GM21786 (cell line): ENCODE measurements at regions not wholly inside any gene's neighbourhood (a gene's known extent, or its start where the extent isn't known, plus 50 kb on each side); places are given as distances from the start of the nearest gene placed in this dataset.
"Not testable (repeated sequence)": the region's sequence is repeated elsewhere in the genome, so short reads cannot be mapped to it uniquely, and the experiment has no call there.

Source experiments
- ATAC-seq: cut with Tn5 transposase; IDR thresholded peaks from one replicate; pipeline ENCODE4 v1.9.1; 2021; ENCODE audit not compliant: unreplicated experiment

DNA sequence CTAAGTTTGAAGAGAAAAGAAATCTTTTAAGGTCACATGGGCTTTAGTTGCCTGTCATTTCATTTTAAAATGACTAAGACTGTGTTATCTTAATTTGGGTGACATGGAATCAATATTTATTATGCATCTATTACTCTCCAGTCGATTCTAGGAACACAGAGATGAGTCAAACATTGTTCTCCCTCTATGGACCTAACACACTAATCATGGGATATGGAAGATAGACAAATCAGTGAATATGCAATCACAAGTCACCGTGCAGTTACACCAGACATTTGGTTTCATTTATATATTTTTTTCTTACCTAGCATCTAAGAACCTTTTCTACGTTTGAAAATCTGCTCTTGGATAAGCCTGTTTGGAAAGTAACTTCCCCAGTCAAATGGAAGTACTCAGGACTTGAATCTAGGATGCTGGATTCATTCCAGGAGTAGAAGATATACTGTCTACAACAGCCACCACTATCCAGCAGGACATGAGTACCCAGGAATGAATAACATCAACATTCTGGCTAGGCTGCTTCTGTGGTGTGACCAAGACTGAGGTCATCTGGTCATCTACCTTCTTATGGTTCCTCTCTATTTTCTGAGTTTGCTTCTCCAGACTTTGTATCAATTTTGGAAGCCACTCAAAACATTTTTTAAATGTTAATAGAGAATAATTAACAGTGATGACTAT, 902.9 kb upstream of the LRRN3 start:
- no peak for ATAC-seq

DNA sequence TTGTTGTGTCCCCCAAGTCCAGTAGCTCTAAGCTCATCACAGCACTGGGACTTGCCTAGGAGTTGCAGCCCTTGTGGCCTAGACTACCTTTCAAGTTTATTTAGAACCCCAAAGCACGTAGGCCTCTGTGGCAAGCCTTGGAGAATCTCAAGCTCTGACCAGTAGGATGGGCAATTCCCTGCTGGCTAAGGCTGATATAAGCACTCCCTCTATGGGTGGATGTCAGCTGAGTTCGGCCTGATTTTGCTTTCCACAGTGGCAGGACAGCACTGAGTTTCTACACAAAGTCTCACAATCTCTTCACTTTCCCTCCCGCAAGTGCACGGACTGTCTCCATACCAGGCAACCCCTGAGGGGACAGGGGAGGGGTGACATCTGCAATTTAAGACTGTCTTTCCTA, 886.4 kb upstream of the LRRN3 start:
- ATAC-seq, result no peak

DNA sequence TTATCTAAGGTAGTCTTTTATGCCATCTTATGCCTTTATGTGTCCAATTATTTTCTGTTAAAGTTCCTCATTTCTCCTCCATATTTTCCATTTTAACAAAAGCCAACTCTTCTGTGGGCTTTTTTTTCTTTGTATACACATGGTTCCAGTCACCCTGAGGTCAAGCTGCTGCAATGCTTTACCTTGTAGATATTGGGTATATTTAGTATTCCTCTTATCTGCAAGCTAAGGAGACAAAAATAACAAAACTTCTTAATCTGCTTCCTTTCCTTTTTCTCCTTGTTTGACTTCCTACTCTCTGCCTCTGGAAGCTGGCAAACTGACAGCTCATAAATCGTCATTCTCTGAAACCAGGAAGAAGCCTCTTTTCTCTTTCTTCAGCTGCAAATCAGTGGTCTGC, 885.0 kb upstream of the LRRN3 start:
- no peak for ATAC-seq

DNA sequence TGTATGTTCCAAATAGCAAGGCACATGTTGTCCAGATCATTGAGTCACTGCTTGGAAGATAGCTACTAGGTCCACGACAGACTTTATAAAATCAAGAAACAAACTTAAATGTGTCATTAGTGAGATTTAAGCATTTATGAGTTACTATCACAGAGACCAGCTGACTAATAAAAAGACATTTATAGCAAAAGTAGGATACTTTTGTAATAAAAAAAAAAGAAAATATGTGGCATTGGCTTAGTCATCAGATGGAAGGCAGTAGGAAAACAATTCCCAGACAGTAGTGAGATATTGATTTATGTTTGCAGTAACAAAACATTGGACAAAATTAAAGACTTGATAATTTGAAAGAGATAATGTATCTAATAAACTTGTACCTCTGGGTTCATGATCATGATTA, 881.0 kb upstream of the LRRN3 start:
- ATAC-seq, result no peak

DNA sequence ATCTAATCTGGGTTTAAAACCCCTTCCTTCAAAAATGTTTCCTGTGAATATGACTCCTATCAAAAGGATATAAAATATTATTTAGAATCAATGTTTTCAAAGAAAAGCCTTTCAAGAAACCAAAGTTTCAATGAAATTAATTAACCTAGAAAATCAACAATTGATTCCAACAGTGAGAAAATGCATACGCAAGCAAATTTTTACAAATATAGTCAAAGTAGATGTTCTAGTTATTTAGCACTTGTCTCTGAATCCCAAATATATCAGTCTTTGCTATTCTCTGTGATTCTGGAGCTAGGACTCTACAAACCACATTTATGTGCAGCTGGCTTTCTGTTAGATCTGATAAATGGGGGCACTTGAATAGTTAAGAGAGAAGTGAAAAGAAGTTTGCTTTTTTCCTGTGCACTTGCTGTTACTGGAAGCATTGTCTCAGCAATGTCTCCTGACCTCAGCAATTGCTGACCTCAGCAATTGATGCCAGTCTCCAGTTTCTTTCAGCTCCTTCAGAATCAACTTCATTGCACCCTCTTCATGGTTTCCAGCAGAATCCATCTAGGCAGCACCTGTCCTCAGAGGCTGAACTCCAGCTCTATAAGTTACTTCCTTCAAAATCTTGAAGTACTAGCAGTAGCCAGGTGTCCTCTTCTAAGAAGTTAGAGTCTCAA, 879.9 kb upstream of the LRRN3 start:
- no peak for ATAC-seq

DNA sequence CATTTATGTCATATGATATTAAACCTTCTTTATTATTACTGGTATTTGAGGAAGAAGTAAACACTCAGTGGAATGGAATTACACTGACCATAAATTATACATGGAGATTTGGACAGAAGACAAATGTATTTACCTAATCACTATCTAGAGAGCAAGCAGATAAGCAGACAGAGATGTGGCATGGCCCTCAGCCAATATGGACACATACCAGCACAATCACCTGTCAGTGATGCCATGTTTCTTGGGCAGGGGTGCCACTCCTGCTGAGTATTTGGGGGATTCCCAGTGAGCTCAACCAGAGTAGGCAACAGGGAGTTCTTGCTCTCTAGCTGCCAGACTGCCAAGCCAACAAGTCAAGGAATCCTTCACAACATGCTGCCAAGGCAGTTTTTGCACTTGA, 866.3 kb upstream of the LRRN3 start:
- ATAC-seq, result no peak

DNA sequence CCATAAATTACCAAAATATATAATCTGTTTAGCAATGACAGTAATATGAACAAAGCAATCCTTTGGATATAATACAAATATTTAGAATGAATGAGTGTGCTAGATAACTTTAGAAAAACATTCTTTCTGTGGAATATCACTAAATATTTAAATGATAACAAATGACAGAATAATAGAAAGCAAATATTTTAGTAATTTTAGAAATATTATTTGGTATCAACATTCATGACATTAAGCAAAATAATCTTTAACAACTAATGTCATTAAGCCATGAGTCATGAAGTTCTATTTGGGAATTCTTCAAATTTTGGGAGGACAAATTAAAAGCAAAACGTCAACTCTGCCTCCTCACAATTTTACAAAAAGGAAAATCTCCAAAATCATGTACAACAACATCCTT, 844.8 kb upstream of the LRRN3 start:
- no peak for ATAC-seq

DNA sequence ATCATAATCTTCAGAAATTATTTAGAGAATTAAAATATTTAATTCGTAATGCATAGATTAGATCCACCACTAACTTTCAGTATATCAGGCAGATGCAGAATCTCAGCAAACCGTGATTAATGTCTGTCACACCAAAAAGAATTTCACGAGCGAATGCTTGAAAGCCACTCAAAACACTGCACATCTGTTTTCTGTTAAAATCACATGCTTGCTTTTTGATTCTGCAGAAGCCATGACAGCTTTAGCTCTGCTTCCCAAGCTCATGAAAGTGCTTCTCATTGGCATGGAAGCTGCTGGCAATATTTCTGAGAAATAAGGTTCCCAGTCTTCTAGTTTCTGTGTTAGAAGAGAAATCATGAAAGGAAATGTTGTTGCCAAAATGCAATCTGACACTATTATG, 837.8 kb upstream of the LRRN3 start:
- ATAC-seq, result no peak

DNA sequence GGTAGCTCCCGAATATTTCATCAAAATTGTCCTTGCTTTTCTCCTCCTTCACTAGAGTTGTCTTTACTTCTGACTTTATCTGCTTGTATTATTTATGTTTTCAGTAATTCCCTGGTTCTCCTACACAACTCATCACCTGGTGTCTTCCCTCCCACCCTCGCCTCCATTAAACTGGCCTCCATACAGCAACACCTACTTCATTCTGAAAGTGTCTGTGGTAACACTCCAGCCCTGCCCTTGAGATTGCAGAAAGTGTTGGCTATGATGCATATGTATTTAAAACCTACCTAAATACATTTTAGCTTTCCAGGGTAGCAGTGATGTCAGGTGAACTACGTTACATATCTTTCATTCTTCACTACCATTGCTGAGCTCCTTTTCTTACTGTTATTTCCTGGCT, 833.3 kb upstream of the LRRN3 start:
- ATAC-seq, result no peak

DNA sequence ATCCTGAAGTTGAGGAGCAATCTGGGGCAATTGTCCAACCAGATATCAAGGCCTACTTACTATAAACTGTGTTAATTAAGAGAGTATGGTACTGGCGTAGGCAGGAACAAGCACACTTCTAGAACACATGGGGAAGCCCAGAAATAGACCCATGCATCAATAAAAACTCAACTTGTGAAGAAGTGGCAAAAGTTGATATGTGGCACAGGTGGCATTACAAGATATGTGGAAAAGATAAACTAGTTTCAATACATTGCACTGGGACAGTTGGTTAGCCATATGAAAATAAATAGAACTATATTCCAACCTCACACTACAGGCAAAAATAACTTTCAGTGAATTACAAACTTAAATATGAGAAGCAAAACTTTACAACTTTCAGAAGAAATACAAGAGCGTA, 828.7 kb upstream of the LRRN3 start:
- ATAC-seq, result no peak

DNA sequence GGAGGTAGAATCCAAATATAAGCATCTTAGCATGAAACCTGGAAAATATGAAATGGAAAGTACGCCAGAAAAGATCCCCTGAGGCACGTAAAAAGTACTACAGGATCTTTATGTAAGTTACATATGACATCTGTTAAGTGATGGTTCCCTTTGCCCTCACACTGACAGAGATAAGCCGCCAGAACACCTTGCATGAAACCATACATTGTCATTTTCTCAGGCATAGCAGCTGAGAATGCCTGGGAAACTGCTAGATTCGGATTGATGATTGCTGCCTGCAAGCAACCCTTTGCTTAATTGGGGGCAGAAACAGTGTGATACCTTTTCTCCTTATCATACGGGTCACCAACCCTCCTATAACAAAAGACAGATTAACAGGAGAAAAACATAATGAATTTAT, 826.6 kb upstream of the LRRN3 start:
- ATAC-seq, result no peak

DNA sequence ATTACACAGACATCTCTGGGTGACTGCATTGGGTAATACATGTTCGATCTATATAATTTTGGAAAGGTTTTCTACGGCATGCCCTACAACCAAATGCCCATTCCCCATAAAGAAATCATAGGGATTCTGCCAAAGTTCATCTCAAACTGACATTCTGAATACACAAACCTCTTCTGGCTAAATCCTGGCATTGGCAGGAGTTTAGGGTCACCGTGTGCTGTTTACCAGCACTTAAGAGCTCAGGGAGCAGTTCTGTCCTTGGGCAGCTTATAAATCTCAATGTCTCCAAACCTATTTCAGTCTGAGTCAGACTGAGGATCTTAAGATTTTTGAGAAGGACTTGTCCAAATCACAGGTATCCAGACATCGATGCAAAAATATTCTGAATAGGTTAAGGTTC, 809.6 kb upstream of the LRRN3 start:
- ATAC-seq, result no peak

DNA sequence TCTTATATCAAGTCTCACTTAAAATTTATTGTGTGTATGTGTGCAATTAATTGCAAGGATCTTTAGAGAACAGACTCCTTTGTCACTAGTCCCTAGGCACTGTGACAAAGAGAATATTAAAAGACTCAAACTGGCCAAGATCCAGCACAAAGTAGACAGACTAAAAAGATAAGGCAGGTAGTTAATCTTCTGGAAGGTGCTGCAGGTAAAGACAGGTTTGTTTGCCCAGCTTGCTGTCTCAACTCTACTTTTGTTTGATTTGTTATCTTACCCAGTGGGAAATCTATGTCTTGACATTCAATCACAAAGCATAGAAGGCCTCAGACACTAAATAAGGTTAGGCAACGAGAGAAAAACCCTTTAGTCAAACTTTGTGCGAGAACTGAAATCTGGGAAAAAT, 807.9 kb upstream of the LRRN3 start:
- no peak for ATAC-seq

DNA sequence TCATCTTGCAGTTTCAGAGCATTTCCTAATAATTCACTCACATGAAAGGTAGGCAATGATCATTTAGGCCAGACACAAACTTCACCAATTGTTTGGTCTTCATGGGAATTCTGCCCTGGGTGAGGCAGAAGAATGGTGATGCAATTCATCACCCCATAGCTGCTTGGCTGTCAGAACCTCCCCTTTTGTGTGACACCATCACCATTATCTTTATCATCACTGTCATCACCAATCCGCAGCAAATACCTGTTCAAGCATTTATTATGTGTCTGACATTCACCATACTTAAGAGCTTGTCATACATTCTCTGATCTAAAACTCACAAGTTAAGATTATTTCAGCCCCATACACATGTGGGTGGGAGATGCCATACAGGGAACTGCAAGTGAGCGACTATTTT, 799.5 kb upstream of the LRRN3 start:
- no peak for ATAC-seq

DNA sequence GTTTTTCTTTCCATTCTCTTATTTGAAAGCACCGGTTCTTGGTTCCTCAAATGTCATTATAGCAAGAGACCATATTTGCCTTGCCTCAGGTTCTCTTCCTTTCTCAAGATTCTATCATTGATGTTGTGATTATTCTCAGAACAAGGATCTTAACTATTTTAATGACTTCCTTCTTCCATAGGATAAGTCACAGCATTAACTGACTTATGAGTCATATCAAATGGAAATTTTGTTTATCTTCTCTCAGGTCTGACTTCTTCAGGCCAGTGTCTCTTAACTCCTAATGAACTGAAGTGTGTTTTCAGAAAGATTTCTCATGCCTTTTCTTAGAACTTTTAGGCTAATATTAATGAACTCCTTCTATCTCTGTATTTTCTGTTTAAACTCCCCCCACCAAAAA, 794.6 kb upstream of the LRRN3 start:
- no peak for ATAC-seq

DNA sequence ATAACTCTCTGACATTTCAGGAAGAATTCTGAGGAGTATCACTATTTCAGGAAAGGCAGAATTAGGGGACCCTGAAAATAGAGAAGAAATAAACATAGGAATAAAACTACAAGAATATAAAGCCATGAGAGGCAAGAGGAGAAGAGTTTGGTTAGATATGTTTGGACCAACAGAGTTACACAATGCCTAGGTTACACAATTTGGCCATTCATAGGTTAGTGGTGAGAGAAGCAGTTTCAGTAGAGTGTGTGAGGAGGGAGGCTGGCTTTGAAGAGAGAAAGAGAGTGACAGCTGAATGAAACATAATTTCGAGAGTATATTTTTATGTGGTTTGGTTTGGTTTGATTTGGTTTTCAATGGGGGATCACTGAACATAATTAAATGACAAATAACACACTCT, 783.2 kb upstream of the LRRN3 start:
- ATAC-seq, result no peak

DNA sequence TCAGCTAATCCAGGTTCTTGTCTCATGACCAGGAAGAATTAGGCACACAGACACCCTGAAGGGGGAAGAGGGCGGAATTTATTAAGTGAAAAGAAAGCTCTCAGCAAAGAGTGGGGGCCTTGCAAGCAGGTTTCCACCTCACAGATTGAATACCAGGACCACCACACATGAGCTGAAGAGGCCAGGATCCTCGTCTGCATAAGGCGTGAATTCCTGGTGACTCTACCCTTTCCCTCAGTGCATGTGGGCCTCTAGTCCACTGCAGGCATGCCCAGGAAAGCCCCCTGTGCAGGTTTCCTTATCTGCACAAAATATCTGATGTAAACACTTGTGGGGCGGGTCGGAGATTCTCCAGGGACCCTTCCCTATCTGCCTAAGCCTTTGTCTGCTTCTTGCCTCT, 782.1 kb upstream of the LRRN3 start:
- ATAC-seq, result no peak

DNA sequence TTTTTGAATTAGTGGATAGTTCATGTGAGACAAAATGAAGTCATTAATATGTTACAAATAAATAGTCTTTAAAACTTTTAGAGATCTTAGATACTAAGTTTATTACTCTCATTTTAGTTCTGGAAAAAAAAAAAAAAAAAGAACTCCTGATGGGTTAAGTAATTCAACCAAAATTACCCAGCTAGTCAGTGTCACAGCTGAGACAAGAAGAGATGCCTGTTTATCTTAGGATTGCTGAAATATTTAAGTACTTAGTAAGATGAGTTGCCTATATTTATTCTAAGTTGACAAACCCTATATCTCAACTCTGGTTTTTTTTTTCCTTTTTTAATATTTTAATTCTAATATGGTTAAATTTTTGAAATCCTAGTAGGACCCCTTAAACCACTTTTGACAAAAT, 781.0 kb upstream of the LRRN3 start:
- no peak for ATAC-seq

DNA sequence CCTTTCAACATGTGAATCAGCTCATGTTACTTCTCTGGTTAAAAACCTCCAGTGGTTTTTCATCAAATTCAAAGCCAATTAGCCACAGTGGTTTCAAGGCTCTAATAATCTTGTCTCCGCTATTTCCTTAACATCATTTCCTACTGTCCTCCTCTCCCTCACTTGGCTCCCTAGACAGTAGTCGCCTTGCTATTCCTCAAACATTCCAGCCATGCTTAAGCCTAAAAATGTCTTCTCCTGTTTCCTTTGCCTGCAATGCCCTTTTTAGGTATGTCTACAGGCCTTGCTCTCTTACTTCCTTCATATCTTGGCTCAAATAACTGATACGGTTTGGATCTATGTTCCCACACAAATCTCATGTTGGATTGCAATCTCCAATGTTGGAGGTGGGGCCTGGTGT, 779.4 kb upstream of the LRRN3 start:
- no peak for ATAC-seq

DNA sequence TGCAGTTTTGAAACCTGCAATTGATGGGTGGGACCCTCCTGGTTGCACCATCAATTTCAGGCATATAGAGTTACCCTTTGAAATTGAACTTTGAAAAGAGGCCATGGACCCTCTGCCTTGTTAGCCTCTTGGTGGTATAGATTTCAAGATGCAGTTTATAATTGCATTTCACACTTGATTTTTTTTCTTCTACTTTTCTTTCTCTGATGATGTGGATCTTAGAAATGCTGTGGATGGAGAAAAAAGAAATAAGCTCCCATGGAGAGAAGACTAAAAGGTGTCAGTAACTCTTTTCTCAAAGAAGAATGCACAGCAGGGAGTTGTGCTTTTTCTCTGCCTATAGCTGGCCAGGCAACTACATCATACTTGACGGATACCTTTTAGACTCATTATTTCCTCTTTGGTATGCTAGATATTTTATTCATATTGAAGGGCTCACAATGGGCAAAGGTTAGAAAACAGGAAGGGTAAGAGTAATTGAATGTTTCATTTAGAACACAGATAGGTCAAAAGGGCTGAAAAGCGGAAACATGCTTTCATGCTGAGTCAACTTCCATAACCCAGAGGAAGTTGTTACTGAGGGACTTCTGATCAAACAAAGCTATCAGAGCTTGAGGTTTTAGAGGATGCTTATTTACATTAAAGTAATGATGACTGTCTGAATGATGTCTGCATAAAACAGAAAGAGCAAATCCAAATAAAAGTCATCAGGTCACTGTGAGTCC, 773.2 kb upstream of the LRRN3 start:
- no peak for ATAC-seq

DNA sequence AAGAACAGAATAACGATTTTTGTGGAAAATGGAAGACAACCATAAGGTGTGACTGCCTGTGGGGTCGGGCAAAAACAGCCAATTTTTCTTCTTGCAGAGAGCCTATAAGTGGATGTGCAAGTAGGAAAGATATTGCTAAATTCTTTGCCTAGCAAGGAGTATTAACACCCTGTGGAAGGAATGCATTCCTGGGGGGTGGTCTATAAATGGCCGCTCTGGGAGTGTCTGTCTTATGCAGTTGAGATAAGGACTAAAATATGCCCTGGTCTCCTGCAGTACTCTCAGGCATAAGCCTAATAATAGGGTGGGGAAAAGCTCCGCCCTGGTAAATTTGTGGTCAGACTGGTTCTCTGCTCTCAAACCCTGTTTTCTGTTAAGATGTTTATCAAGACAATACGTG, 770.6 kb upstream of the LRRN3 start:
- ATAC-seq, result not testable (repeated sequence)

DNA sequence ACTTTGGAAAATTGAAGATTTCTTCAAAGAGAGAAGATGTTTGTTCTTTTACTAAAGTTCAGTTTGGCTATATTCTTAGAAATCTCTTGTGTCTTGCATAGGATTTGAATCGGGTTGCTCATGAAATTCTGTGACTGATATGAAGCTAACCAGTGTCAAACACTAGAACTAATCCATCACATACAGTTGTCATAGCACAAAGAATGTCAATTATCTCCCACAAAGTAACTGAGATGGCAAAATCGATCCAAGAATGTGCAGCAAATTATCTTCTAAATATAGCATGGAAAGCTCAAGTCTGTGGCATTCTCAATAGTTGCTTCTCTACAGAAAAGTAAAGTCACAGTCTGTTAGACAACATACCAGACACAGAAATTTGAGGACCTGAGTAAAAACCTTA, 768.1 kb upstream of the LRRN3 start:
- no peak for ATAC-seq

DNA sequence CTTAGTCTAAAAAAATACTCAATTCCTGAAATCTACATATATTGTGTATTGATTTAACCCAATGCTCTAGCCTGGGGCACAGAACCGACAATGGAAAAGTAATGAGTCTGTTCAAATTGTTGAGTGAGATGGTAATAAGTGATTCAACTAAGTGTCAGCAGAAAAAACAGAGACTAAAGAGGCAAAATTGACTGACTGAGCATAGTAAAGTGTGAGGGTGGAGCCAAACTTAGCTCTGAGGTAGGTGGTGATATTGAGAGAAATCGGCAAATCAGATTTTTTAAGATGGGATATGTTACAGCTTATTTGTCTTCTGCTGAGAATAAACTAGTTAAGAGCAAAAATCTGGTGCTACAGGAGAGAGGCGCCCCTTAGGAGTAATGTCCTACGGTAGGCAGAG, 764.0 kb upstream of the LRRN3 start:
- ATAC-seq, result no peak
